ENCODE measurements at regions not wholly inside any gene's neighbourhood (a gene's known extent, or its start where the extent isn't known, plus 50 kb on each side); places are given as distances from the start of the nearest gene placed in this dataset.
A peak's percentile ranks its signal among the peaks of the same experiment; 100 is the strongest.
"Not testable (repeated sequence)": the region's sequence is repeated elsewhere in the genome, so short reads cannot be mapped to it uniquely, and the experiment has no call there.

DNA sequence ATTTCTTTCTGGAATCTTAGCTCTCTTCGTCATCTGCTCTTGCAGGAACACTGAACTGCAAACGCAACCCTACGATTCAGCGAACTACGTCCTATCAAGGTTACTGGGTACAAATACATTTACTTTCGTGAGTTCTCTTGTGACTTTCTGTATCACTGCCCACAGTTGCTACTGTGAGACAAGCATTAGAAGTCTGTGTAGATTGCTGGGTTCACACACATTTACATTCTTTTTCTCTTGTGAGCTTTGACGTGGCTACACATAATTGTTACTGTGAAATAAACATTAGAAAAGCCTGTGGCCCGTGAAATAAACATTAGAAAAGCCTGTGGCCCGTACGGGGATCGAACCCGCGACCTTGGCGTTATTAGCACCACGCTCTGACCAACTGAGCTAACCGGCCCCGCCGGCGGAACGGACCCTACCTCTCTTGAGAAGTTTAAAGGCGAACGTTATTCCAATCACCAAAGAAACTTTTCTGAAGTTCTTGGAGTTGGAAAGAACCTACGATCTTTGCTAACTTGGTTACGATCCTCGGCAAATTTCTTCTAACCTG lies 61.2 kb upstream of the ZNF322 start:
- not testable (repeated sequence) for H3K9me3 ChIP-seq; H3K4me3 ChIP-seq (ENCODE audit: low read depth, low read length); DNase-seq; H3K4me1 ChIP-seq; H3K27me3 ChIP-seq; H3K36me3 ChIP-seq

GRCh38 chr6:26730019-26730766 lies 70.6 kb upstream of the ZNF322 start:
- H3K27me3 ChIP-seq; H3K4me1 ChIP-seq; H3K9me3 ChIP-seq; H3K36me3 ChIP-seq; DNase-seq; H3K4me3 ChIP-seq (ENCODE audit: low read depth, low read length): not testable (repeated sequence)

- not testable (repeated sequence) for DNase-seq, H3K9me3 ChIP-seq, H3K36me3 ChIP-seq
Observed at GRCh38 chr6:26734776-26735472, 75.4 kb upstream of the ZNF322 start.

GRCh38 chr6:26739811-26740210 lies 80.3 kb upstream of the ZNF322 start:
- no peak for TF ChIP-seq CTCF (IDR thresholded peaks at IDR 0.05; ENCODE audit: low read depth, low read length)
- Histone ChIP-seq H3K4me3 (ENCODE audit: low read depth, low read length) (no peak overlapping the region), H3K9me3 (no peaks in the 10 kb centered on the region), H3K36me3 (no peaks in the 10 kb centered on the region), H3K27me3 (no peaks in the 10 kb centered on the region), H3K4me1 (no peaks in the 10 kb centered on the region)
- no peak for DNase-seq

More at GRCh38 chr6:26734776-26735472, 75.4 kb upstream of the ZNF322 start:
- not testable (repeated sequence) for H3K27me3 ChIP-seq; H3K4me3 ChIP-seq (ENCODE audit: low read depth, low read length); H3K4me1 ChIP-seq

DNA sequence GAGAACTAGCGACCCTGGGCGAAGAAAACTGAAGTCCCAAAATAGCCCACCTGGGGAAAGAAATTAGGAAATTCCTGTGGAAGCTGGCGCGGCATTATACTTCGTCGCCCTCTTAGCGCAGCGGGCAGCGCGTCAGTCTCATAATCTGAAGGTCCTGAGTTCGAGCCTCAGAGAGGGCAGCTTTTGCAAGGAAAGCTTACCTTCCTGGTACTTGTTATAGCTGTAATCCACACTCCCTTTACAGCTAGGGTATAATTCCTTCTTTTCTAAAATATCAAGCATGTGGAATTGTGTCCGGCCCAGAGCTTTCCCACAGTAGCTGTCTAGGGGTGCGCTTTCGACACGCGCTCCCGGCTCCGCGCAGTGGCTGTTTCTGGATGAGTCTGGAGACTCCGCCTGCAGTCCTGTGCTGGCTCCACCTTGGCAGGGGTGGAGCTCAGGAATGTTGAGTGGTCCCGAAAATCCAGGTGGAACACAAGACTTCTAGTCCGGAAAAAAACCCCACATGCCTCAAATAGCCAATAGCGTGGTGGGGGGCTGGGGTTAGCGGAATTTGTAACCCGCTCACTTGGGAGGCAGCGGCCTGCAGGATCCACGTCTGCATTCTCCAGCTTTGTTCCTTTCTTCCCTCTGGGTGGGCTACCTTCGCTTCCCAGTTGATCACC lies 83.7 kb upstream of the ZNF322 start:
- no peak for TF ChIP-seq CTCF (IDR thresholded peaks at IDR 0.05; ENCODE audit: low read depth, low read length)
- peak; percentile 62 for DNase-seq
- Histone ChIP-seq H3K36me3 (no peaks in the 10 kb centered on the region), H3K4me1 (no peaks in the 10 kb centered on the region), H3K27me3 (no peaks in the 10 kb centered on the region), H3K9me3 (no peaks in the 10 kb centered on the region), H3K4me3 (ENCODE audit: low read depth, low read length) (peak overlapping the region; percentile 62)

- TF ChIP-seq CTCF (IDR thresholded peaks at IDR 0.05; ENCODE audit: low read depth, low read length) = no peak
Observed at GRCh38 chr6:26743941-26744699, 84.6 kb upstream of the ZNF322 start.

GRCh38 chr6:26744837-26745282 lies 85.3 kb upstream of the ZNF322 start:
- H3K9me3 ChIP-seq = not testable (repeated sequence)

More at GRCh38 chr6:26743941-26744699, 84.6 kb upstream of the ZNF322 start:
- Histone ChIP-seq H3K4me1 (no peaks in the 10 kb centered on the region), H3K4me3 (ENCODE audit: low read depth, low read length) (peak overlapping the region; percentile 62), H3K27me3 (no peaks in the 10 kb centered on the region), H3K36me3 (no peaks in the 10 kb centered on the region), H3K9me3 (no peaks in the 10 kb centered on the region)
- DNase-seq = no peak

DNA sequence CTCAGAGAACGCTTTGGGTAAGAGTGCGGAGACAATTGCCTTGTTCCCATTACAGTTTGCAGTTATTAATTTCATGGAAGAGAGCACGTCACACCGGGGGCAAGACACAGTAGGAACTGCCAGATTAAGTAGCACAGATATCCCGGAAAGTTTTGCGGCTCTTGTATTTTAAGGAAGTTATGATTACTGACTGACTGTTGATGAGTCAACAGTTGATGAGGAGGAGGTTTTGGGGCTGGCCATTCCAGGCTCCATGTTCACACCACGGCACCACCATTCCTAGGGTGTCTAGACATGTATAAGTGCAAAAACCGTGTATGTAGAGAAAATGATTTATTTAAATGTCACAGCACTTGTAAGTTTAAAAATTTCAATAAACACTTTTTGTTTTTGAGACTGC lies 86.4 kb upstream of the ZNF322 start:
- H3K9me3 ChIP-seq; H3K27me3 ChIP-seq; DNase-seq; H3K4me1 ChIP-seq; H3K36me3 ChIP-seq; H3K4me3 ChIP-seq (ENCODE audit: low read depth, low read length): not testable (repeated sequence)

More at GRCh38 chr6:26744837-26745282, 85.3 kb upstream of the ZNF322 start:
- not testable (repeated sequence) for DNase-seq; H3K36me3 ChIP-seq; H3K4me3 ChIP-seq (ENCODE audit: low read depth, low read length); H3K27me3 ChIP-seq; H3K4me1 ChIP-seq

GRCh38 chr6:26749126-26749758 lies 89.7 kb upstream of the ZNF322 start:
- not testable (repeated sequence) for H3K4me1 ChIP-seq; H3K4me3 ChIP-seq (ENCODE audit: low read depth, low read length); H3K9me3 ChIP-seq; H3K36me3 ChIP-seq; DNase-seq; H3K27me3 ChIP-seq

- not testable (repeated sequence) for DNase-seq; H3K4me3 ChIP-seq (ENCODE audit: low read depth, low read length); H3K4me1 ChIP-seq; H3K9me3 ChIP-seq; H3K27me3 ChIP-seq; H3K36me3 ChIP-seq
Observed at GRCh38 chr6:26749759-26750126, 90.2 kb upstream of the ZNF322 start.

Measured in BE2C (cell line).